ES-I3 (cell line): ENCODE measurements at regions not wholly inside any gene's neighbourhood (a gene's known extent, or its start where the extent isn't known, plus 50 kb on each side); places are given as distances from the start of the nearest gene placed in this dataset.
"Not testable (repeated sequence)": the region's sequence is repeated elsewhere in the genome, so short reads cannot be mapped to it uniquely, and the experiment has no call there.

Source experiments
- H3K36me3 ChIP-seq: 2 replicates; pipeline ENCODE4 v1.6.1; 2013; ENCODE audit warnings: mild to moderate bottlenecking, low read length, control low read depth, moderate library complexity; ENCODE audit not compliant: insufficient read depth
- H3K4me1 ChIP-seq: 2 replicates; pipeline ENCODE4 v1.6.1; 2013; ENCODE audit warnings: mild to moderate bottlenecking, control low read depth, low read length; ENCODE audit not compliant: insufficient read depth
- H3K9ac ChIP-seq: 2 replicates; pipeline ENCODE4 v1.6.1; 2013; ENCODE audit warnings: low read depth, mild to moderate bottlenecking, low read length, moderate library complexity
- H3K9me3 ChIP-seq: 2 replicates; pipeline ENCODE4 v1.6.1; 2013; ENCODE audit warnings: mild to moderate bottlenecking, low read length, moderate library complexity; ENCODE audit not compliant: control insufficient read depth, insufficient read depth

GRCh38 chr4:60652933-60653332 lies 547.2 kb upstream of the ADGRL3 start:
- Histone ChIP-seq H3K4me1 (no peaks in the 10 kb centered on the region), H3K9me3 (no peaks in the 10 kb centered on the region), H3K9ac (no peak overlapping the region), H3K36me3 (no peaks in the 10 kb centered on the region)

- H3K9me3 ChIP-seq, result no peaks in the 10 kb centered on the region
- no peaks in the 10 kb centered on the region for H3K36me3 ChIP-seq
- no peak overlapping the region for H3K9ac ChIP-seq
- H3K4me1 ChIP-seq, result no peaks in the 10 kb centered on the region
Measured at GRCh38 chr4:60655356-60655755, 544.8 kb upstream of the ADGRL3 start.

GRCh38 chr4:60656171-60656570 lies 544.0 kb upstream of the ADGRL3 start:
- Histone ChIP-seq H3K9me3 (no peaks in the 10 kb centered on the region), H3K36me3 (no peaks in the 10 kb centered on the region), H3K9ac (no peak overlapping the region), H3K4me1 (no peaks in the 10 kb centered on the region)

GRCh38 chr4:60657041-60657440 lies 543.1 kb upstream of the ADGRL3 start:
- no peaks in the 10 kb centered on the region for H3K9me3 ChIP-seq
- no peaks in the 10 kb centered on the region for H3K36me3 ChIP-seq
- H3K9ac ChIP-seq, result no peak overlapping the region
- no peaks in the 10 kb centered on the region for H3K4me1 ChIP-seq

- H3K9ac ChIP-seq, result no peak overlapping the region
- H3K9me3 ChIP-seq, result no peaks in the 10 kb centered on the region
- no peaks in the 10 kb centered on the region for H3K36me3 ChIP-seq
- H3K4me1 ChIP-seq, result no peaks in the 10 kb centered on the region
Measured at GRCh38 chr4:60657807-60658206, 542.3 kb upstream of the ADGRL3 start.

- Histone ChIP-seq H3K36me3 (no peaks in the 10 kb centered on the region), H3K9ac (no peak overlapping the region), H3K4me1 (no peaks in the 10 kb centered on the region), H3K9me3 (no peaks in the 10 kb centered on the region)
Measured at GRCh38 chr4:60663769-60664168, 536.4 kb upstream of the ADGRL3 start.

GRCh38 chr4:60682901-60683300 lies 517.2 kb upstream of the ADGRL3 start:
- Histone ChIP-seq H3K4me1 (no peaks in the 10 kb centered on the region), H3K9me3 (no peaks in the 10 kb centered on the region), H3K36me3 (no peaks in the 10 kb centered on the region), H3K9ac (no peak overlapping the region)

GRCh38 chr4:60683357-60683756 lies 516.8 kb upstream of the ADGRL3 start:
- Histone ChIP-seq H3K9me3 (no peaks in the 10 kb centered on the region), H3K9ac (no peak overlapping the region), H3K36me3 (no peaks in the 10 kb centered on the region), H3K4me1 (no peaks in the 10 kb centered on the region)

- no peaks in the 10 kb centered on the region for H3K9me3 ChIP-seq
- H3K4me1 ChIP-seq, result no peaks in the 10 kb centered on the region
- no peak overlapping the region for H3K9ac ChIP-seq
- H3K36me3 ChIP-seq, result no peaks in the 10 kb centered on the region
Measured at GRCh38 chr4:60683973-60684372, 516.2 kb upstream of the ADGRL3 start.

GRCh38 chr4:60696062-60696461 lies 504.1 kb upstream of the ADGRL3 start:
- not testable (repeated sequence) for H3K36me3 ChIP-seq, H3K9ac ChIP-seq, H3K9me3 ChIP-seq, H3K4me1 ChIP-seq

- Histone ChIP-seq H3K36me3 (no peaks in the 10 kb centered on the region), H3K9me3 (no peaks in the 10 kb centered on the region), H3K4me1 (no peaks in the 10 kb centered on the region), H3K9ac (no peak overlapping the region)
Measured at GRCh38 chr4:60709061-60709460, 491.1 kb upstream of the ADGRL3 start.

GRCh38 chr4:60718874-60719273 lies 481.3 kb upstream of the ADGRL3 start:
- Histone ChIP-seq H3K36me3 (no peaks in the 10 kb centered on the region), H3K4me1 (no peaks in the 10 kb centered on the region), H3K9ac (no peak overlapping the region), H3K9me3 (no peaks in the 10 kb centered on the region; the same call in 1 of the 2 replicates)

- Histone ChIP-seq H3K36me3 (no peaks in the 10 kb centered on the region), H3K9me3 (no peaks in the 10 kb centered on the region), H3K9ac (no peak overlapping the region), H3K4me1 (0 out of 2 replicates have a peak, but pooled peaks cover 5% of the 10 kb centered on the region)
Measured at GRCh38 chr4:60721685-60722084, 478.4 kb upstream of the ADGRL3 start.

GRCh38 chr4:60723796-60724195 lies 476.3 kb upstream of the ADGRL3 start:
- H3K4me1 ChIP-seq, result 0 out of 2 replicates have a peak, but pooled peaks cover 5% of the 10 kb centered on the region

GRCh38 chr4:60724623-60725022 lies 475.5 kb upstream of the ADGRL3 start:
- H3K9me3 ChIP-seq, result no peaks in the 10 kb centered on the region
- H3K36me3 ChIP-seq, result no peaks in the 10 kb centered on the region
- H3K4me1 ChIP-seq, result 0 out of 2 replicates have a peak, but pooled peaks cover 5% of the 10 kb centered on the region
- no peak overlapping the region for H3K9ac ChIP-seq

More at GRCh38 chr4:60723796-60724195, 476.3 kb upstream of the ADGRL3 start:
- Histone ChIP-seq H3K9me3 (no peaks in the 10 kb centered on the region), H3K9ac (no peak overlapping the region), H3K36me3 (no peaks in the 10 kb centered on the region)

GRCh38 chr4:60726779-60727178 lies 473.3 kb upstream of the ADGRL3 start:
- Histone ChIP-seq H3K9me3 (no peaks in the 10 kb centered on the region), H3K36me3 (no peaks in the 10 kb centered on the region), H3K9ac (no peak overlapping the region), H3K4me1 (0 out of 2 replicates have a peak, but pooled peaks cover 5% of the 10 kb centered on the region)
